K562 (cell line): ENCODE measurements at regions not wholly inside any gene's neighbourhood (a gene's known extent, or its start where the extent isn't known, plus 50 kb on each side); places are given as distances from the start of the nearest gene placed in this dataset.

Experiments
- ARID3A ChIP-seq: IDR thresholded peaks from 2 replicates; pipeline ENCODE4 v1.6.1; 2012; ENCODE audit warnings: low read depth, low read length, improper control_type of control experiment, borderline replicate concordance
- CBX1 ChIP-seq: sonication (generic); IDR thresholded peaks from 2 replicates; pipeline ENCODE4 v1.6.1; 2016; ENCODE audit warnings: antibody characterized with exemption, low read depth, mild to moderate bottlenecking
- HDAC6 ChIP-seq: IDR thresholded peaks from 2 replicates; pipeline ENCODE4 v1.6.1; 2012; ENCODE audit warnings: low read depth, mild to moderate bottlenecking, control low read depth, inconsistent platforms, low read length, moderate library complexity
- MED1 ChIP-seq: sonication (generic); formaldehyde crosslinking; IDR thresholded peaks from 2 replicates; pipeline ENCODE4 v1.8.1; 2023; ENCODE audit warnings: missing genetic modification reagents, borderline replicate concordance

- TF ChIP-seq ARID3A (no peak), CBX1 (no peak), MED1 (CRISPR knock-in tag) (no peak), HDAC6 (no peak)
Measured at GRCh38 chrX:1894740-1895139, 279.9 kb downstream of the ASMT start.
